ENCODE measurements at regions not wholly inside any gene's neighbourhood (a gene's known extent, or its start where the extent isn't known, plus 50 kb on each side); places are given as distances from the start of the nearest gene placed in this dataset.

- no peak for TF ChIP-seq CTCF (IDR thresholded peaks at IDR 0.05)
- Histone ChIP-seq H3K27ac (ENCODE audit: low read depth in 1 of 2, low read length in 2 of 2) (no peak overlapping the region), H2AFZ (ENCODE audit: insufficient read depth, low read depth, low read length, poor library complexity, severe bottlenecking) (no peak overlapping the region), H3K79me2 (ENCODE audit: insufficient read depth, low read length) (no peaks in the 10 kb centered on the region), H3K9me3 (replicated peaks in 1 of 2; ENCODE audit: control insufficient read depth in 1 of 2, insufficient read depth in 1 of 2, low read length in 2 of 2) (no peaks in the 10 kb centered on the region), H3K9ac (ENCODE audit: insufficient read depth, low read length, poor library complexity, severe bottlenecking) (no peak overlapping the region), H4K20me1 (ENCODE audit: insufficient read depth, low read length) (no peaks in the 10 kb centered on the region), H3K4me1 (ENCODE audit: control insufficient read depth in 1 of 2, insufficient read depth in 2 of 2, low read length in 2 of 2) (no peaks in the 10 kb centered on the region), H3K4me3 (replicated peaks in 1 of 3; ENCODE audit: low read depth in 2 of 3, low read length in 3 of 3) (no peak overlapping the region), H3K27me3 (ENCODE audit: control insufficient read depth in 2 of 2, insufficient read depth in 2 of 2, low read length in 2 of 2) (no peaks in the 10 kb centered on the region), H3K4me2 (replicated peaks; ENCODE audit: extremely low read depth, low read length, poor library complexity, severe bottlenecking) (no peak overlapping the region), H3K36me3 (replicated peaks in 1 of 2; ENCODE audit: control insufficient read depth in 1 of 2, insufficient read depth in 2 of 2, low read length in 2 of 2) (no peaks in the 10 kb centered on the region)
- no peak overlapping the region for H3K27ac Mint-ChIP-seq
- no peak for DNase-seq
- intact Hi-C loops (cut with micrococcal nuclease) = no loop called here
- no peaks in the 10 kb centered on the region for H3K4me1 Mint-ChIP-seq
- H3K9me3 Mint-ChIP-seq = peaks cover 5 to 18% (median 13%) of the 10 kb centered on the region in 7 donors
- peaks cover 0 to 2% (median 0%) of the 10 kb centered on the region in 3 donors for H3K27me3 Mint-ChIP-seq (ENCODE audit: low read depth in 3 of 3)
- WGBS (ENCODE audit: insufficient coverage) = no CpG with 5 or more reads among the region's 2 CpGs
- no peak overlapping the region for H3K4me3 Mint-ChIP-seq
- no peaks in the 10 kb centered on the region for H3K36me3 Mint-ChIP-seq
Observed at GRCh38 chr1:87457408-87457807, 128.7 kb downstream of the LMO4 start.

DNA sequence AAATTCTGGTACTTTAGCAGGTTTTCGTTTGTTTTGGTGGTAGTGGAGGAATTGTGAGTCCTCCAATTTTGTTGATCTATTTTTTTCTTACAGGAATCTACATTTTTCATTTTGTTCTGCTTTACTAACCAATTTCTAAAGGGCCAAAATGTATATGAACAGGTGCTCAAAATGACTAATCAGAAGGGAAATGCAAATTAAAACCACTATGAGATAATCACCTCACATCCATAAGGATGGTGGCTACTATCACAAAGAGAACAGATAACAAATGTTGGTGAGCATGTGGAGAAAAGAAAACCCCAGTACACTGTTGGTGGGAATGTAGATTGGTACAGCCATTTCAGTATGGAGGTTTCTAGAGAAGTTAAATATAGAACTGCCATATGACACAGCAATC is 134.2 kb downstream of the LMO4 start:
- Histone ChIP-seq H3K4me1 (ENCODE audit: control insufficient read depth in 1 of 2, insufficient read depth in 2 of 2, low read length in 2 of 2) (no peaks in the 10 kb centered on the region), H3K9ac (ENCODE audit: insufficient read depth, low read length, poor library complexity, severe bottlenecking) (no peak overlapping the region), H3K9me3 (replicated peaks in 1 of 2; ENCODE audit: control insufficient read depth in 1 of 2, insufficient read depth in 1 of 2, low read length in 2 of 2) (no peaks in the 10 kb centered on the region), H3K27me3 (ENCODE audit: control insufficient read depth in 2 of 2, insufficient read depth in 2 of 2, low read length in 2 of 2) (no peaks in the 10 kb centered on the region), H3K4me2 (replicated peaks; ENCODE audit: extremely low read depth, low read length, poor library complexity, severe bottlenecking) (no peak overlapping the region), H2AFZ (ENCODE audit: insufficient read depth, low read depth, low read length, poor library complexity, severe bottlenecking) (no peak overlapping the region), H4K20me1 (ENCODE audit: insufficient read depth, low read length) (no peaks in the 10 kb centered on the region), H3K27ac (ENCODE audit: low read depth in 1 of 2, low read length in 2 of 2) (no peak overlapping the region), H3K4me3 (replicated peaks in 1 of 3; ENCODE audit: low read depth in 2 of 3, low read length in 3 of 3) (no peak overlapping the region), H3K36me3 (replicated peaks in 1 of 2; ENCODE audit: control insufficient read depth in 1 of 2, insufficient read depth in 2 of 2, low read length in 2 of 2) (no peaks in the 10 kb centered on the region), H3K79me2 (ENCODE audit: insufficient read depth, low read length) (no peaks in the 10 kb centered on the region)
- no peak for DNase-seq
- H3K36me3 Mint-ChIP-seq = no peaks in the 10 kb centered on the region
- no peak overlapping the region for H3K4me3 Mint-ChIP-seq
- no peaks in the 10 kb centered on the region for H3K4me1 Mint-ChIP-seq
- no peak overlapping the region for H3K27ac Mint-ChIP-seq
- intact Hi-C loops (cut with micrococcal nuclease) = no loop called here
- no CpG with 5 or more reads among the region's 1 CpG for WGBS (ENCODE audit: insufficient coverage)
- TF ChIP-seq CTCF (IDR thresholded peaks at IDR 0.05) = no peak
- H3K27me3 Mint-ChIP-seq (ENCODE audit: low read depth in 3 of 3) = peaks cover 0 to under 1% (median 0%) of the 10 kb centered on the region in 3 donors
- H3K9me3 Mint-ChIP-seq = peaks cover 1 to 12% (median 4%) of the 10 kb centered on the region in 7 donors

Data from CD14-positive monocyte (primary cell).